BE2C (cell line): ENCODE measurements at regions not wholly inside any gene's neighbourhood (a gene's known extent, or its start where the extent isn't known, plus 50 kb on each side); places are given as distances from the start of the nearest gene placed in this dataset.

ENCODE experiments used
- DNase-seq: peaks from one replicate; pipeline ENCODE4 v3.0.0-alpha.2; 2020
- H3K27me3 ChIP-seq: fragments of 250-450 bp; sonication (Bioruptor Pico); 2 replicates; pipeline ENCODE4 v1.5.1; 2020; ENCODE audit warnings: mild to moderate bottlenecking
- H3K36me3 ChIP-seq: fragments of 250-450 bp; sonication (Bioruptor Pico); 2 replicates; pipeline ENCODE4 v1.5.1; 2020; ENCODE audit warnings: mild to moderate bottlenecking
- H3K4me1 ChIP-seq: fragments of 250-450 bp; sonication (Bioruptor Pico); 2 replicates; pipeline ENCODE4 v1.5.1; 2020
- H3K4me3 ChIP-seq: 2 replicates; pipeline ENCODE4 v1.5.1; 2011; ENCODE audit warnings: low read depth, low read length
- H3K9me3 ChIP-seq: fragments of 250-450 bp; sonication (Bioruptor Pico); 2 replicates; pipeline ENCODE4 v1.5.1; 2020
- CTCF ChIP-seq: IDR thresholded peaks from 2 replicates; pipeline ENCODE4 v1.5.1; 2012; ENCODE audit warnings: mild to moderate bottlenecking, low read depth, low read length

- no peak for TF ChIP-seq CTCF
- no peaks in the 10 kb centered on the region for H3K9me3 ChIP-seq
- no peak overlapping the region for H3K4me3 ChIP-seq
- no peaks in the 10 kb centered on the region for H3K27me3 ChIP-seq
- DNase-seq, result no peak
- no peaks in the 10 kb centered on the region for H3K4me1 ChIP-seq
- H3K36me3 ChIP-seq, result no peaks in the 10 kb centered on the region
Observed at GRCh38 chr18:30568333-30568732, 474.2 kb downstream of the DSC3 start.

- no peak for TF ChIP-seq CTCF
- no peak overlapping the region for H3K4me3 ChIP-seq
- H3K36me3 ChIP-seq, result no peaks in the 10 kb centered on the region
- DNase-seq, result no peak
- H3K27me3 ChIP-seq, result no peaks in the 10 kb centered on the region
- no peaks in the 10 kb centered on the region for H3K4me1 ChIP-seq
- no peaks in the 10 kb centered on the region for H3K9me3 ChIP-seq
Observed at GRCh38 chr18:30566877-30567276, 475.7 kb downstream of the DSC3 start.

- no peaks in the 10 kb centered on the region for H3K27me3 ChIP-seq
- DNase-seq, result no peak
- no peaks in the 10 kb centered on the region for H3K9me3 ChIP-seq
- no peak for TF ChIP-seq CTCF
- no peaks in the 10 kb centered on the region for H3K36me3 ChIP-seq
- H3K4me1 ChIP-seq, result no peaks in the 10 kb centered on the region
- H3K4me3 ChIP-seq, result no peak overlapping the region
Observed at GRCh38 chr18:30562231-30562630, 480.3 kb downstream of the DSC3 start.

GRCh38 chr18:30556112-30556511, 486.4 kb downstream of the DSC3 start:
- Histone ChIP-seq H3K9me3 (no peaks in the 10 kb centered on the region), H3K4me3 (no peak overlapping the region), H3K36me3 (no peaks in the 10 kb centered on the region), H3K4me1 (no peaks in the 10 kb centered on the region), H3K27me3 (no peaks in the 10 kb centered on the region)
- DNase-seq, result no peak
- no peak for TF ChIP-seq CTCF

DNA sequence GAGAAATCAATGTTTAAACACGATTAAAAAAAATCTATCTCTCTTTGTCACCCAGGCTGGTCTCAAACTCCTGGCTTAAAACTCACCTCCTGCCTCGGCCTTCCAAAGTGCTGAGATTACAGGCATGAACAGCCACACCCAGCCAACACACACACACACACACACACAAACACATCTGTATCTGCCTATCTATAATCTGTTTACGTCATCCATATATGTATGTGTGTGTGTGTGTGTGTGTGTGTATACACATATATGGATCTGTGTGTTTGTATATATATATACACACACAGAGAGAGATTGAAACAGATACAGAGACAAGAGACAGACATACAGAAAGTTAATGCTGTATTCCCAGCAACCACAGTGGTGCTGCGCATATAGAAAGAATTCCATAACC, 497.1 kb downstream of the DSC3 start:
- H3K27me3 ChIP-seq, result no peaks in the 10 kb centered on the region
- H3K4me3 ChIP-seq, result no peak overlapping the region
- no peaks in the 10 kb centered on the region for H3K36me3 ChIP-seq
- no peak for TF ChIP-seq CTCF
- H3K9me3 ChIP-seq, result no peaks in the 10 kb centered on the region
- no peaks in the 10 kb centered on the region for H3K4me1 ChIP-seq
- no peak for DNase-seq

- Histone ChIP-seq H3K27me3 (no peaks in the 10 kb centered on the region), H3K36me3 (no peaks in the 10 kb centered on the region), H3K4me1 (no peaks in the 10 kb centered on the region), H3K9me3 (no peaks in the 10 kb centered on the region), H3K4me3 (no peak overlapping the region)
- DNase-seq, result no peak
- TF ChIP-seq CTCF, result no peak
Observed at GRCh38 chr18:30544141-30544540, 498.4 kb downstream of the DSC3 start.
